ENCODE measurements at regions not wholly inside any gene's neighbourhood (a gene's known extent, or its start where the extent isn't known, plus 50 kb on each side); places are given as distances from the start of the nearest gene placed in this dataset.

GRCh38 chr5:112012104-112012503 lies 255.1 kb upstream of the NREP start:
- H3K4me3 Mint-ChIP-seq: no peak overlapping the region
- peaks cover 8% of the 10 kb centered on the region for H3K27me3 Mint-ChIP-seq
- peaks cover under 1% of the 10 kb centered on the region for H3K4me1 Mint-ChIP-seq
- H3K27ac Mint-ChIP-seq: no peak overlapping the region
- H3K9me3 Mint-ChIP-seq: no peaks in the 10 kb centered on the region
- H3K36me3 Mint-ChIP-seq: no peaks in the 10 kb centered on the region
- no peak for DNase-seq

GRCh38 chr5:112010475-112010874 lies 253.5 kb upstream of the NREP start:
- peaks cover 10% of the 10 kb centered on the region for H3K27me3 Mint-ChIP-seq
- no peak overlapping the region for H3K4me3 Mint-ChIP-seq
- no peaks in the 10 kb centered on the region for H3K36me3 Mint-ChIP-seq
- no peak for DNase-seq
- no peaks in the 10 kb centered on the region for H3K9me3 Mint-ChIP-seq
- no peak overlapping the region for H3K27ac Mint-ChIP-seq
- peaks cover 6% of the 10 kb centered on the region for H3K4me1 Mint-ChIP-seq

GRCh38 chr5:112006721-112007120 lies 249.7 kb upstream of the NREP start:
- Mint-ChIP-seq H3K27ac (no peak overlapping the region), H3K27me3 (peaks cover 14% of the 10 kb centered on the region), H3K4me3 (no peak overlapping the region), H3K9me3 (no peaks in the 10 kb centered on the region), H3K36me3 (no peaks in the 10 kb centered on the region), H3K4me1 (peaks cover 13% of the 10 kb centered on the region)
- DNase-seq: no peak

- no peaks in the 10 kb centered on the region for H3K9me3 Mint-ChIP-seq
- H3K4me3 Mint-ChIP-seq: no peak overlapping the region
- H3K27me3 Mint-ChIP-seq: peaks cover 13% of the 10 kb centered on the region
Measured at GRCh38 chr5:112005623-112005930, 248.6 kb upstream of the NREP start.

GRCh38 chr5:112004867-112005622 lies 248.1 kb upstream of the NREP start:
- peaks cover 8% of the 10 kb centered on the region for H3K27me3 Mint-ChIP-seq
- H3K9me3 Mint-ChIP-seq: no peaks in the 10 kb centered on the region
- no peaks in the 10 kb centered on the region for H3K36me3 Mint-ChIP-seq

More at GRCh38 chr5:112005623-112005930, 248.6 kb upstream of the NREP start:
- Mint-ChIP-seq H3K27ac (no peak overlapping the region), H3K4me1 (peaks cover 13% of the 10 kb centered on the region), H3K36me3 (no peaks in the 10 kb centered on the region)
- DNase-seq: no peak

GRCh38 chr5:112002376-112002775 lies 245.4 kb upstream of the NREP start:
- H3K4me1 Mint-ChIP-seq: peaks cover 16% of the 10 kb centered on the region
- peaks cover 6% of the 10 kb centered on the region for H3K27me3 Mint-ChIP-seq
- H3K27ac Mint-ChIP-seq: no peak overlapping the region
- DNase-seq: no peak
- H3K9me3 Mint-ChIP-seq: no peaks in the 10 kb centered on the region
- H3K4me3 Mint-ChIP-seq: no peak overlapping the region
- no peaks in the 10 kb centered on the region for H3K36me3 Mint-ChIP-seq

More at GRCh38 chr5:112004867-112005622, 248.1 kb upstream of the NREP start:
- Mint-ChIP-seq H3K4me3 (no peak overlapping the region), H3K27ac (no peak overlapping the region), H3K4me1 (peaks cover 13% of the 10 kb centered on the region)
- DNase-seq: no peak

GRCh38 chr5:111999286-111999685 lies 242.3 kb upstream of the NREP start:
- H3K4me3 Mint-ChIP-seq: no peak overlapping the region

GRCh38 chr5:111998871-111999270 lies 241.9 kb upstream of the NREP start:
- no peak for DNase-seq
- no peaks in the 10 kb centered on the region for H3K9me3 Mint-ChIP-seq
- H3K27me3 Mint-ChIP-seq: no peaks in the 10 kb centered on the region
- no peaks in the 10 kb centered on the region for H3K36me3 Mint-ChIP-seq
- H3K27ac Mint-ChIP-seq: peak overlapping the region; percentile 1
- H3K4me1 Mint-ChIP-seq: peaks cover 2% of the 10 kb centered on the region
- no peak overlapping the region for H3K4me3 Mint-ChIP-seq

More at GRCh38 chr5:111999286-111999685, 242.3 kb upstream of the NREP start:
- no peak for DNase-seq
- no peaks in the 10 kb centered on the region for H3K36me3 Mint-ChIP-seq
- no peaks in the 10 kb centered on the region for H3K9me3 Mint-ChIP-seq
- H3K27ac Mint-ChIP-seq: no peak overlapping the region
- H3K27me3 Mint-ChIP-seq: no peaks in the 10 kb centered on the region
- H3K4me1 Mint-ChIP-seq: peaks cover 4% of the 10 kb centered on the region

- no peaks in the 10 kb centered on the region for H3K27me3 Mint-ChIP-seq
- H3K9me3 Mint-ChIP-seq: no peaks in the 10 kb centered on the region
- no peak for DNase-seq
- H3K36me3 Mint-ChIP-seq: no peaks in the 10 kb centered on the region
- H3K27ac Mint-ChIP-seq: no peak overlapping the region
- peaks cover 2% of the 10 kb centered on the region for H3K4me1 Mint-ChIP-seq
- no peak overlapping the region for H3K4me3 Mint-ChIP-seq
Measured at GRCh38 chr5:111997711-111998110, 240.7 kb upstream of the NREP start.

GRCh38 chr5:111997308-111997707 lies 240.3 kb upstream of the NREP start:
- H3K36me3 Mint-ChIP-seq: no peaks in the 10 kb centered on the region
- H3K9me3 Mint-ChIP-seq: no peaks in the 10 kb centered on the region
- no peak overlapping the region for H3K4me3 Mint-ChIP-seq

GRCh38 chr5:111996574-111996973 lies 239.6 kb upstream of the NREP start:
- H3K9me3 Mint-ChIP-seq: peaks cover 1% of the 10 kb centered on the region
- DNase-seq: no peak
- H3K36me3 Mint-ChIP-seq: no peaks in the 10 kb centered on the region
- no peak overlapping the region for H3K27ac Mint-ChIP-seq
- H3K4me3 Mint-ChIP-seq: no peak overlapping the region
- H3K27me3 Mint-ChIP-seq: no peaks in the 10 kb centered on the region
- peaks cover 2% of the 10 kb centered on the region for H3K4me1 Mint-ChIP-seq

More at GRCh38 chr5:111997308-111997707, 240.3 kb upstream of the NREP start:
- Mint-ChIP-seq H3K27me3 (no peaks in the 10 kb centered on the region), H3K4me1 (peaks cover 2% of the 10 kb centered on the region), H3K27ac (no peak overlapping the region)
- no peak for DNase-seq

- no peaks in the 10 kb centered on the region for H3K36me3 Mint-ChIP-seq
Measured at GRCh38 chr5:111995701-111996100, 238.7 kb upstream of the NREP start.

GRCh38 chr5:111993242-111993641 lies 236.2 kb upstream of the NREP start:
- H3K36me3 Mint-ChIP-seq: no peaks in the 10 kb centered on the region
- no peak overlapping the region for H3K4me3 Mint-ChIP-seq
- no peaks in the 10 kb centered on the region for H3K4me1 Mint-ChIP-seq
- no peaks in the 10 kb centered on the region for H3K27me3 Mint-ChIP-seq
- no peak overlapping the region for H3K27ac Mint-ChIP-seq
- H3K9me3 Mint-ChIP-seq: peaks cover 7% of the 10 kb centered on the region
- no peak for DNase-seq

More at GRCh38 chr5:111995701-111996100, 238.7 kb upstream of the NREP start:
- Mint-ChIP-seq H3K9me3 (peaks cover 1% of the 10 kb centered on the region), H3K4me1 (peaks cover 2% of the 10 kb centered on the region), H3K27me3 (no peaks in the 10 kb centered on the region), H3K27ac (no peak overlapping the region), H3K4me3 (no peak overlapping the region)
- no peak for DNase-seq

GRCh38 chr5:111984044-111984443 lies 227.1 kb upstream of the NREP start:
- no peak overlapping the region for H3K27ac Mint-ChIP-seq
- H3K4me1 Mint-ChIP-seq: no peaks in the 10 kb centered on the region
- no peaks in the 10 kb centered on the region for H3K27me3 Mint-ChIP-seq
- H3K4me3 Mint-ChIP-seq: no peak overlapping the region
- DNase-seq: no peak
- H3K9me3 Mint-ChIP-seq: peaks cover 7% of the 10 kb centered on the region
- H3K36me3 Mint-ChIP-seq: no peaks in the 10 kb centered on the region

GRCh38 chr5:111983459-111983858 lies 226.5 kb upstream of the NREP start:
- Mint-ChIP-seq H3K27me3 (no peaks in the 10 kb centered on the region), H3K4me3 (no peak overlapping the region), H3K36me3 (no peaks in the 10 kb centered on the region), H3K9me3 (peaks cover 5% of the 10 kb centered on the region), H3K4me1 (no peaks in the 10 kb centered on the region), H3K27ac (no peak overlapping the region)
- no peak for DNase-seq

GRCh38 chr5:111977436-111977829 lies 220.4 kb upstream of the NREP start:
- Mint-ChIP-seq H3K9me3 (no peaks in the 10 kb centered on the region), H3K4me1 (no peaks in the 10 kb centered on the region), H3K4me3 (no peak overlapping the region), H3K27me3 (peaks cover 9% of the 10 kb centered on the region), H3K36me3 (no peaks in the 10 kb centered on the region), H3K27ac (no peak overlapping the region)
- no peak for DNase-seq
